Stomach (tissue), 4 donors: ENCODE measurements at regions not wholly inside any gene's neighbourhood (a gene's known extent, or its start where the extent isn't known, plus 50 kb on each side); places are given as distances from the start of the nearest gene placed in this dataset.

Experiments
- CTCF ChIP-seq, 7 experiments: fragments of 450-650 bp in 4 of 7; fragments of 200-600 bp in 3 of 7; sonication (generic) in 3 of 7; IDR thresholded peaks; one replicate each; pipeline ENCODE4 v1.5.1; 2016 to 2019; ENCODE audit warnings: antibody characterized with exemption in 7 of 7, control low read depth in 2 of 7, mild to moderate bottlenecking in 1 of 7
- POLR2A ChIP-seq, 4 donors: fragments of 450-650 bp; IDR thresholded peaks; one replicate each; pipeline ENCODE4 v1.6.1; 2016; ENCODE audit warnings: antibody characterized with exemption in 4 of 4, control low read depth in 2 of 4, mild to moderate bottlenecking in 1 of 4, moderate library complexity in 1 of 4

GRCh38 chr1:25066731-25067517, 136.8 kb upstream of the RUNX3 start:
- TF ChIP-seq CTCF (IDR thresholded peaks at IDR 0.05): no peak
- no peak for TF ChIP-seq POLR2A (IDR thresholded peaks at IDR 0.05)
